ENCODE measurements at regions not wholly inside any gene's neighbourhood (a gene's known extent, or its start where the extent isn't known, plus 50 kb on each side); places are given as distances from the start of the nearest gene placed in this dataset.

DNA sequence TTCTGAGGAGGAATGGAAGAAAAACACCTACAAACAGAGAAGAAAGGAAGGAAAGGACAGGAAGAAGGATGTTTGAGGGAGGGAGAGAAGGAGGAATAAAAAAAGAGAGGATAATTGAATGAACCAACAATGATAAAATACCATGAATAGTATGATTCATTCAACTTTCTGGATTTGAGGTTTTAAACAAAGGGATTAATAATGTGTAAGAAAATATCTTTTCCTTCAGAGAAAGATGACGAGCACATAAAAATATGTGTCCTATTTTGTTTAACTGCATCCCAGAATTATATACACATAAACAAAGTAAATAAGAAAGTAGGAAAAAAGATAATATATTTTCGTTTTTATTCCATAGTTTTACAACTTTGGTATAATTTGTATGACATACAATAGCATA is 1380.4 kb downstream of the STIM2 start:
- no CpG with 5 or more reads among the region's 2 CpGs for WGBS, 2 experiments
- Histone ChIP-seq H3K27ac (ENCODE audit: insufficient read depth, low read depth, low read length, poor library complexity, severe bottlenecking) (no peak overlapping the region), H3K4me1 (ENCODE audit: control insufficient read depth, insufficient read depth, low read length) (no peaks in the 10 kb centered on the region), H3K9me3 (ENCODE audit: control insufficient read depth, low read length) (no peaks in the 10 kb centered on the region), H3K27me3 (ENCODE audit: control insufficient read depth, insufficient read depth, low read length, poor library complexity, severe bottlenecking) (no peaks in the 10 kb centered on the region), H3K4me3 (ENCODE audit: insufficient read depth, low read depth, low read length) (no peak overlapping the region), H3K36me3 (ENCODE audit: control insufficient read depth, insufficient read depth, low read length) (no peaks in the 10 kb centered on the region)

DNA sequence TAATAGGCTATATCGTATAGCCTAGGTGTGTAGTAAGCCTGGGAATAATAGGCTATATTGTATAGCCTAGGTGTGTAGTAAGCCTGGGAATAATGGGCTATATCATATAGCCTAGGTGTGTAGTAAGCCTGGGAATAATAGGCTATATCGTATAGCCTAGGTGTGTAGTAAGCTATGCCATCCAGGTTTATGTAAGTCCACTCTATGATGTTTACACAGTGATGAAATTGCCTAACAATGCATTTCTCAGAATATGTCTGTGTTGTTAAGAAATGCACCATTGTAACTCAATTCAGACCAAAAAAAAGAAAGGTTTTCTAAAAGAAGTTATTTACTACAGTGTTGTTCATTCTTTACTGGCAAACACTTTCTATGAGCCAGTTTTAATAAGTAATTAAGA is 1387.2 kb downstream of the STIM2 start:
- no peak overlapping the region for H3K4me3 ChIP-seq (ENCODE audit: insufficient read depth, low read depth, low read length)
- H3K27ac ChIP-seq (ENCODE audit: insufficient read depth, low read depth, low read length, poor library complexity, severe bottlenecking) = no peak overlapping the region
- no peaks in the 10 kb centered on the region for H3K4me1 ChIP-seq (ENCODE audit: control insufficient read depth, insufficient read depth, low read length)
- no peaks in the 10 kb centered on the region for H3K36me3 ChIP-seq (ENCODE audit: control insufficient read depth, insufficient read depth, low read length)
- 92 to 96% methylated on average over 2 of the region's 2 CpGs for WGBS, 2 experiments
- no peaks in the 10 kb centered on the region for H3K9me3 ChIP-seq (ENCODE audit: control insufficient read depth, low read length)
- no peaks in the 10 kb centered on the region for H3K27me3 ChIP-seq (ENCODE audit: control insufficient read depth, insufficient read depth, low read length, poor library complexity, severe bottlenecking)

DNA sequence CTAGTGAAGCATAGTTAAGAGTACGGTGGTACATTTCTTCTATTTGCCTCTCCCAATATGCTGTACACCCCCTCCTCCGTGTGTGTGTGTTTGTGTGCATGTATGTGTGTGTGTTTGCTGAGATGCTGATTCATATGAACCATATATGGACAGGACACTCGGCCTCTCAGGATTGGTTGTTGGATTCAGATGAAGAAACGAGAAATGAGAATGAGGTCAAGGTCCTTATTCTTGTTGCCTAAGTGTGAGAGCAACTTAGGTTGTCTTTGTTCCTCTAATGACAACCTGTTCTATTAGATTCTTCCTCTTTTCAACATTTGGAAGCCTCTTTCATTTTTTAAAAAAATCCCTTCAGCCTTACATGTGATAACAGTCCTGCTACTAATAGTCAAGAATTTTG is 1387.6 kb downstream of the STIM2 start:
- H3K9me3 ChIP-seq (ENCODE audit: control insufficient read depth, low read length) = no peaks in the 10 kb centered on the region
- no peak overlapping the region for H3K27ac ChIP-seq (ENCODE audit: insufficient read depth, low read depth, low read length, poor library complexity, severe bottlenecking)
- no peak overlapping the region for H3K4me3 ChIP-seq (ENCODE audit: insufficient read depth, low read depth, low read length)
- no peaks in the 10 kb centered on the region for H3K27me3 ChIP-seq (ENCODE audit: control insufficient read depth, insufficient read depth, low read length, poor library complexity, severe bottlenecking)
- no peaks in the 10 kb centered on the region for H3K4me1 ChIP-seq (ENCODE audit: control insufficient read depth, insufficient read depth, low read length)
- H3K36me3 ChIP-seq (ENCODE audit: control insufficient read depth, insufficient read depth, low read length) = no peaks in the 10 kb centered on the region
- 90 to 95% methylated on average over 3 of the region's 4 CpGs for WGBS, 2 experiments

DNA sequence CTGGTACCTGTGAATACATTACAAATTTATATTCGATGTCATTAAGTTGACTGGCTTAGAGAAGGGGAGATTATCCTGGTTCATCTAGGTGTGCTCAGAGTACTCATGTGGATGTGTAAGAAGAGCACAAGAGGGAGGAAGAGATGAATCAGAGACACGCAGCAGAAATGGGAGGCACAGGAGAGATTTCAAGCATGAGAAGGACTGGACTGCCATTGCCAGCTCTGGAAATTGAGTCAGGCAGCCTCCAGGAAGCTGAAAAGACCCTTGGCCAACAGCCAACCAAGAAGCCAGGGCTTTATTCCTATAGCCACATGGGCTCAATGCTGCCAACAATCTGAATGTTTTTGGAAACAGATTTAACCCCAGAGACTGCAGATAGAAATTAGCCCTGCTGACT is 1390.0 kb downstream of the STIM2 start:
- Histone ChIP-seq H3K27ac (ENCODE audit: insufficient read depth, low read depth, low read length, poor library complexity, severe bottlenecking) (no peak overlapping the region), H3K9me3 (ENCODE audit: control insufficient read depth, low read length) (no peaks in the 10 kb centered on the region), H3K27me3 (ENCODE audit: control insufficient read depth, insufficient read depth, low read length, poor library complexity, severe bottlenecking) (no peaks in the 10 kb centered on the region), H3K4me1 (ENCODE audit: control insufficient read depth, insufficient read depth, low read length) (no peaks in the 10 kb centered on the region), H3K36me3 (ENCODE audit: control insufficient read depth, insufficient read depth, low read length) (no peaks in the 10 kb centered on the region), H3K4me3 (ENCODE audit: insufficient read depth, low read depth, low read length) (no peak overlapping the region)
- WGBS, 2 experiments = 99 to 100% methylated on average over 2 of the region's 2 CpGs

DNA sequence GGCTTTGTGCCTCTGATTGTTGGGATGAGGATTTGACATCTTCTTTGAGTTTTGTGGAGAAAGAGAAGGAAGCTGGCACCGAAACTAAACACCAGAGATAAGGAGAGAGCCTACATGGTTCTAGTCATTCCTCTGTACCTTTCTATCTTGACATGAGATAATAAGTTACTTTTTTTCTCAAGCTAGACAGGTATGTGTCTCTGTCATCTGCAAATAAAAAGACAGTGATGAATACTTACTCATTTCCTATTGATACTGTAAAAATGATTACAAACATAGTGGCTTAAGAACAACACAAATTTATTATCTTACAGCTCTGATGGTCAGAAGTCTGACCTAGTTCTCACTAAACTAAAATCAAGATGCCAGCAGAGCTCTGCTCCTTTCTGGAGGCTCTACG is 1391.2 kb downstream of the STIM2 start:
- H3K27ac ChIP-seq (ENCODE audit: insufficient read depth, low read depth, low read length, poor library complexity, severe bottlenecking) = no peak overlapping the region
- H3K4me3 ChIP-seq (ENCODE audit: insufficient read depth, low read depth, low read length) = no peak overlapping the region
- H3K4me1 ChIP-seq (ENCODE audit: control insufficient read depth, insufficient read depth, low read length) = no peaks in the 10 kb centered on the region
- WGBS, 2 experiments = 94 to 96% methylated on average over 2 of the region's 2 CpGs
- H3K36me3 ChIP-seq (ENCODE audit: control insufficient read depth, insufficient read depth, low read length) = no peaks in the 10 kb centered on the region
- no peaks in the 10 kb centered on the region for H3K27me3 ChIP-seq (ENCODE audit: control insufficient read depth, insufficient read depth, low read length, poor library complexity, severe bottlenecking)
- no peaks in the 10 kb centered on the region for H3K9me3 ChIP-seq (ENCODE audit: control insufficient read depth, low read length)

DNA sequence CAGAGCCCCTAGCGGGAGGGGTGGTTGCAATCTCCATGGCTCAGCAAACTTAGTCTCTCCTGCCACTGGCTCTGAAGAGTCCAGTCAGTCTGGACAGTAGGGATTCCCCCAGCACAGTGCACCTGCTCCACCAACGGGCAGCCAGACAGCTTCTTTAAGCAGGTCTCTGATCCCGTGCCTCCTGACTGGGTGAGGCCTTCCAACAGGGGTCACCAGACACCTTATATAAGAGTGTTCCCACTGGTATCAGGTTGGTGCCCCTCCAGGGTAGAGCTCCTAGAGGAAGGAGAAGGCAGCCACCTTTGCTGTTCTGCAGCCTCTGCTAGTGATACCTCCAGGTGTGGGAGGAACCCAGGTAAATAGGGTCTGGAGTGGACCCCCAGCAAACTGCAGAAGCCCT is 1393.4 kb downstream of the STIM2 start:
- no peaks in the 10 kb centered on the region for H3K4me1 ChIP-seq (ENCODE audit: control insufficient read depth, insufficient read depth, low read length)
- 92% methylated on average over 3 of the region's 3 CpGs for WGBS, 2 experiments
- no peak overlapping the region for H3K4me3 ChIP-seq (ENCODE audit: insufficient read depth, low read depth, low read length)
- H3K36me3 ChIP-seq (ENCODE audit: control insufficient read depth, insufficient read depth, low read length) = no peaks in the 10 kb centered on the region
- no peak overlapping the region for H3K27ac ChIP-seq (ENCODE audit: insufficient read depth, low read depth, low read length, poor library complexity, severe bottlenecking)
- H3K9me3 ChIP-seq (ENCODE audit: control insufficient read depth, low read length) = no peaks in the 10 kb centered on the region
- no peaks in the 10 kb centered on the region for H3K27me3 ChIP-seq (ENCODE audit: control insufficient read depth, insufficient read depth, low read length, poor library complexity, severe bottlenecking)

DNA sequence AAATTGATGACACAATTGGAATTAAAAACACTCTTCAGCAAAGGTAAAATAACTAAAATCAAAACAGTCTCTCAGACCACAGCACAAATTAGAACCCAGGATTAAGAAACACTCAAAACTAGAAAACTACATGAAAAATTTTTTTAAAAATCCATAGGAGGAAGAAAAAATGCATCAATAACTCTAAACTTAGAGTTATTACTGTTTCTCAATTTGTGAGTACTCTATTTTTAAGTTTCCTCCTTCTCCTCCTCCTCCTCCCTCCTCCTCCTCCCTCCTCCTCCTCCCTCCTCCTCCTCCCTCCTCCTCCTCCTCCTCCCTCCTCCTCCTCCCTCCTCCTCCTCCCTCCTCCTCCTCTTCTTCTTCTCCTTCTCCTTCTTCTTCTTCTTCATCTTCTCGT is 1395.7 kb downstream of the STIM2 start:
- 100% methylated on average over 1 of the region's 1 CpG for WGBS, 2 experiments
- Histone ChIP-seq H3K4me3 (ENCODE audit: insufficient read depth, low read depth, low read length) (no peak overlapping the region), H3K27me3 (ENCODE audit: control insufficient read depth, insufficient read depth, low read length, poor library complexity, severe bottlenecking) (no peaks in the 10 kb centered on the region), H3K9me3 (ENCODE audit: control insufficient read depth, low read length) (no peaks in the 10 kb centered on the region), H3K36me3 (ENCODE audit: control insufficient read depth, insufficient read depth, low read length) (no peaks in the 10 kb centered on the region), H3K27ac (ENCODE audit: insufficient read depth, low read depth, low read length, poor library complexity, severe bottlenecking) (no peak overlapping the region), H3K4me1 (ENCODE audit: control insufficient read depth, insufficient read depth, low read length) (no peaks in the 10 kb centered on the region)

DNA sequence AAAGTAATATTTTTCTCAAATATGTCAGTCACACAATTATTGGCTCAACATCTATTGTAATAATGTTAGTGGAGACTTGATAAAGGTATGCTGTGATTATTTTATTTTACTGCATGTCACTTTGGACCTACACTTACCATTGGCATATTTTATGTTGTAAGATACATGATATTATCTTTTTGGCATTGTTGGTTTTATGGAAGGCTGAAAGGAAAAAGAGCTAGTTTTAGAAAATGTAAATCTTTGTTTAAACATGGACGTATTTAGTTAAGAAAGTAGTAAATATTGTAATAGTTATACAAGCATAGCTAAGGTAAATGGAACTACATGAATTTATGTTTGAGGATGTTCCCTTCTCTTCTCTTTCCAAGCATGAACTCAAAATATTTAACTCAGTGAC is 1399.3 kb downstream of the STIM2 start:
- H3K4me1 ChIP-seq (ENCODE audit: control insufficient read depth, insufficient read depth, low read length) = no peaks in the 10 kb centered on the region

DNA sequence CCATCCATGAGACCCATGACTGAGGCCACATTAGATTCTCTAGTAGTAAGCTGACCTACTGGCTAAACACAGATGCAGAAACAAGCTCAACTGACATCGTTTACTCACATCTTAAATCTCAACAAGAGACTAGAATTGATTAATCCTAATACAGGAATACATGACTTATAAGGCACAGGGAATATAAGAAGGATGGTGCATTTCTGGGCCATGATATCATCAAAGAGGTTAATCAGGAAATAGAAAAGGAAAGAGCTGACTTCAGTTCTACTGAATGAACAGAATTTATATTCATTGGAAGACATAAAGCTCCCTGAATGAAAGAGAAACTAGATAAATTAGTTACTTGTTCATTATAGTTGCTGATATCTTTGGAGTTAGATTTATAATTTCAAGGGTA is 1406.5 kb downstream of the STIM2 start:
- Histone ChIP-seq H3K4me3 (ENCODE audit: insufficient read depth, low read depth, low read length) (no peak overlapping the region), H3K36me3 (ENCODE audit: control insufficient read depth, insufficient read depth, low read length) (no peaks in the 10 kb centered on the region), H3K4me1 (ENCODE audit: control insufficient read depth, insufficient read depth, low read length) (no peaks in the 10 kb centered on the region), H3K27me3 (ENCODE audit: control insufficient read depth, insufficient read depth, low read length, poor library complexity, severe bottlenecking) (no peaks in the 10 kb centered on the region), H3K9me3 (ENCODE audit: control insufficient read depth, low read length) (no peaks in the 10 kb centered on the region), H3K27ac (ENCODE audit: insufficient read depth, low read depth, low read length, poor library complexity, severe bottlenecking) (no peak overlapping the region)
- 80 to 100% methylated on average over 1 of the region's 1 CpG for WGBS, 2 experiments

More for the DNA sequence above, 1399.3 kb downstream of the STIM2 start:
- no peaks in the 10 kb centered on the region for H3K9me3 ChIP-seq (ENCODE audit: control insufficient read depth, low read length)
- no peaks in the 10 kb centered on the region for H3K36me3 ChIP-seq (ENCODE audit: control insufficient read depth, insufficient read depth, low read length)
- WGBS, 2 experiments = 100% methylated on average over 1 of the region's 1 CpG
- no peak overlapping the region for H3K4me3 ChIP-seq (ENCODE audit: insufficient read depth, low read depth, low read length)
- H3K27ac ChIP-seq (ENCODE audit: insufficient read depth, low read depth, low read length, poor library complexity, severe bottlenecking) = no peak overlapping the region
- H3K27me3 ChIP-seq (ENCODE audit: control insufficient read depth, insufficient read depth, low read length, poor library complexity, severe bottlenecking) = no peaks in the 10 kb centered on the region

DNA sequence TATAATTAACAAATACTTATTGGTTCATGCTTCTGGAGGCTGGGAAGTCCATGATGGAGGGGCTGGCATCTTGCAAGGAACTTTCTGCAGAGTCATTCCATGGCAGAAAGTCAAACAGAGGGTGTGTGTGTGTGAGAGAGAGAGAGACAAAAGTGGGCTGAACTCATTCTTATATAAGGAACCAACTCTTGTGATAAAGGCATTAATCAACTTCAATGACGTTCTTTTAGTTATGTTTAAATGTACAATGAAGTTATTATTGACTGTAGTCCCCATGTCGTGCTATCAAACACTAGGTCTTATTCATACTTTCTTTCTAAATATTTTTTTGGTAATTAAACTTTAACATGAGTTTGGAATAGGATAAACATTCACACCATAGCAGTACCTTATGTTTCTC is 1408.8 kb downstream of the STIM2 start:
- Histone ChIP-seq H3K4me1 (ENCODE audit: control insufficient read depth, insufficient read depth, low read length) (no peaks in the 10 kb centered on the region), H3K27ac (ENCODE audit: insufficient read depth, low read depth, low read length, poor library complexity, severe bottlenecking) (no peak overlapping the region), H3K36me3 (ENCODE audit: control insufficient read depth, insufficient read depth, low read length) (no peaks in the 10 kb centered on the region), H3K4me3 (ENCODE audit: insufficient read depth, low read depth, low read length) (no peak overlapping the region), H3K27me3 (ENCODE audit: control insufficient read depth, insufficient read depth, low read length, poor library complexity, severe bottlenecking) (no peaks in the 10 kb centered on the region), H3K9me3 (ENCODE audit: control insufficient read depth, low read length) (no peaks in the 10 kb centered on the region)
- 100% methylated on average over 1 of the region's 2 CpGs; no CpG with 5 or more reads in 1 of the 2 experiments for WGBS, 2 experiments

DNA sequence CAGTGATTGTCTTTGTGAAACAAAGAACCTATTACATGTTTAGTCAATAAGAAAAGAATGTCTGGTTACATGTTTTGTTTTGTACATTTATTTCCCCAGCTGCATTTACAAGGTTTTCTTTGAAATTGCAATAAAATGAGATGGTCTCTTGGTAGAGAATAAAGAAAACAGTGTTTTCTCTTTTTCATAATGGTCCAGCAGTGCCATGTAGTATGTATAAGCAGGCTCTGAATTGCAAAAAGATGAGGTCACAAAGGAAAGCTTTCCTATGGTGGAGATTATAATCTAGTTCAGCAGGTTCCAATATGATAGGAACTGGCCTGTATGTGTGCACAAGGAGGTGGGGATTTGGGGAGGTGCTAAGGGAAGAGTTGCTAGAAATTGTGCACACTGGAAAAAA is 1417.3 kb downstream of the STIM2 start:
- H3K27ac ChIP-seq (ENCODE audit: insufficient read depth, low read depth, low read length, poor library complexity, severe bottlenecking) = no peak overlapping the region

More for the DNA sequence above, 1417.3 kb downstream of the STIM2 start:
- H3K4me3 ChIP-seq (ENCODE audit: insufficient read depth, low read depth, low read length) = no peak overlapping the region
- H3K9me3 ChIP-seq (ENCODE audit: control insufficient read depth, low read length) = no peaks in the 10 kb centered on the region
- no peaks in the 10 kb centered on the region for H3K4me1 ChIP-seq (ENCODE audit: control insufficient read depth, insufficient read depth, low read length)
- H3K27me3 ChIP-seq (ENCODE audit: control insufficient read depth, insufficient read depth, low read length, poor library complexity, severe bottlenecking) = no peaks in the 10 kb centered on the region
- no peaks in the 10 kb centered on the region for H3K36me3 ChIP-seq (ENCODE audit: control insufficient read depth, insufficient read depth, low read length)

Measured in ectodermal cell (in vitro differentiated cells).